Tibial artery (tissue), 4 donors: ENCODE measurements at regions not wholly inside any gene's neighbourhood (a gene's known extent, or its start where the extent isn't known, plus 50 kb on each side); places are given as distances from the start of the nearest gene placed in this dataset.

Source experiments
- DNase-seq, 2 donors: peaks; one replicate each; pipeline ENCODE4 v3.0.0-alpha.2; 2019
- H3K27ac ChIP-seq, 2 donors: fragments of 200-600 bp; sonication (generic) in 1 of 2; 1 replicate in 1 of 2; 2 replicates in 1 of 2; pipeline ENCODE4 v1.5.1; 2018 to 2019; ENCODE audit warnings: mild to moderate bottlenecking in 1 of 2
- H3K27me3 ChIP-seq, 2 donors: fragments of 200-600 bp; sonication (generic) in 1 of 2; one replicate each; pipeline versions ENCODE4 v1.5.1 to v1.6.0; 2016 to 2019
- H3K36me3 ChIP-seq, 3 donors: fragments of 200-600 bp; sonication (generic) in 2 of 3; one replicate each; pipeline ENCODE4 v1.5.1; 2016 to 2019; ENCODE audit warnings: mild to moderate bottlenecking in 2 of 3
- H3K4me1 ChIP-seq, 4 donors: fragments of 200-600 bp; sonication (generic) in 2 of 4; 1 replicate in 3 of 4; 2 replicates in 1 of 4; pipeline ENCODE4 v1.5.1; 2016 to 2019
- H3K4me3 ChIP-seq, 2 donors: fragments of 200-600 bp; sonication (generic) in 1 of 2; 1 replicate in 1 of 2; 2 replicates in 1 of 2; pipeline ENCODE4 v1.5.1; 2018 to 2019; ENCODE audit warnings: mild to moderate bottlenecking in 2 of 2
- H3K9me3 ChIP-seq, 3 donors: fragments of 200-600 bp; sonication (generic) in 1 of 3; one replicate each; pipeline ENCODE4 v1.5.1; 2016 to 2019
- intact Hi-C: fragments of 100-400 bp; cut with DNase I; formaldehyde crosslinking; loops from one replicate; pipeline ENCODE4 v1.15.0; 2023; ENCODE audit warnings: low total_unique reads
- TF ChIP-seq, protein P1 (sequence below), 2 experiments: fragments of 200-600 bp in 1 of 2; fragments of 450-650 bp in 1 of 2; IDR thresholded peaks; one replicate each; pipeline ENCODE4 v1.5.1; 2017 to 2019; ENCODE audit warnings: antibody characterized with exemption in 2 of 2, mild to moderate bottlenecking in 1 of 2, moderate library complexity in 1 of 2

DNA sequence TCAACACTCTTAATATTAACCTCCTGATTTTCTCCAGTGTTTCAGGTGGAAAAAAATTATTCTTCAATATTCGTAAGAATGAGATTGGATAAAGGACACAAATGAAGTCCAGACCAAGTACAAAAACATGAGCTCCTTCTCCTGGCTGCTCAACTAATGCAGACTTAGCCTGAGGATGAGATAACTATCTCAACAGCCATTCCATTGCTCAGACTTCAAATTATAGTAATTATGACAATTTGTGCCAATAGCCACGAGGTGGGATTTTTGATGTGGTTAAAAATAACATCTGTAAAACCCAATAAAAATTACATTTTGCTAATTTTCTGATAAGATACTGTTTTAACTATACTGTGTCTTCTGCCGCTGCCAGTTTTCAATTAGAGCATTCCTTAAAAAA lies 323.6 kb downstream of the SOX2 start:
- TF ChIP-seq, protein P1, sequence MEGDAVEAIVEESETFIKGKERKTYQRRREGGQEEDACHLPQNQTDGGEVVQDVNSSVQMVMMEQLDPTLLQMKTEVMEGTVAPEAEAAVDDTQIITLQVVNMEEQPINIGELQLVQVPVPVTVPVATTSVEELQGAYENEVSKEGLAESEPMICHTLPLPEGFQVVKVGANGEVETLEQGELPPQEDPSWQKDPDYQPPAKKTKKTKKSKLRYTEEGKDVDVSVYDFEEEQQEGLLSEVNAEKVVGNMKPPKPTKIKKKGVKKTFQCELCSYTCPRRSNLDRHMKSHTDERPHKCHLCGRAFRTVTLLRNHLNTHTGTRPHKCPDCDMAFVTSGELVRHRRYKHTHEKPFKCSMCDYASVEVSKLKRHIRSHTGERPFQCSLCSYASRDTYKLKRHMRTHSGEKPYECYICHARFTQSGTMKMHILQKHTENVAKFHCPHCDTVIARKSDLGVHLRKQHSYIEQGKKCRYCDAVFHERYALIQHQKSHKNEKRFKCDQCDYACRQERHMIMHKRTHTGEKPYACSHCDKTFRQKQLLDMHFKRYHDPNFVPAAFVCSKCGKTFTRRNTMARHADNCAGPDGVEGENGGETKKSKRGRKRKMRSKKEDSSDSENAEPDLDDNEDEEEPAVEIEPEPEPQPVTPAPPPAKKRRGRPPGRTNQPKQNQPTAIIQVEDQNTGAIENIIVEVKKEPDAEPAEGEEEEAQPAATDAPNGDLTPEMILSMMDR (IDR thresholded peaks at IDR 0.05), result no peak
- Histone ChIP-seq H3K4me1 (no peaks in the 10 kb centered on the region), H3K4me3 (no peak overlapping the region), H3K36me3 (no peaks in the 10 kb centered on the region), H3K27me3 (no peaks in the 10 kb centered on the region), H3K9me3 (no peaks in the 10 kb centered on the region), H3K27ac (no peak overlapping the region)
- intact Hi-C loops, result no loop called here
- DNase-seq, result no peak

DNA sequence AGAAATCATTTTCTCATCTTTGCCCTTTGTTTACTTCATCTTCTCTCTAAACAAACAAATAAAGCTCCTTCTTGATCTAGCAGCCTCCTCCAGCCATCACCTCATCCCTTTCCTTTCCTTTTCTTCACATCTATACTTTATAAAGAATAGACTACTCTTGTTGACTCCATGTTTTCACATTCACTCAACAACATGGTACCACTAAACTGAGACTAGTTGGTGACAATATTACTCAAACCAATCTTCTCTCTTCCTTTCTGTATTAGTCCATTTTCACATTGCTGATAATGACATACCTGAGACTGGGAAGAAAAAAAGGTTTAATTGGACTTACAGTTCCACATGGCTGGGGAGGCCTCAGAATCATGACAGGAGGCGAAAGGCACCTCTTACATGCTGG lies 324.7 kb downstream of the SOX2 start:
- H3K27ac ChIP-seq, result no peak overlapping the region
- H3K27me3 ChIP-seq, result no peaks in the 10 kb centered on the region
- no peaks in the 10 kb centered on the region for H3K4me1 ChIP-seq
- TF ChIP-seq, protein P1 (IDR thresholded peaks at IDR 0.05), result no peak
- H3K4me3 ChIP-seq, result no peak overlapping the region
- intact Hi-C loops, result no loop called here
- no peaks in the 10 kb centered on the region for H3K36me3 ChIP-seq
- DNase-seq, result no peak
- H3K9me3 ChIP-seq, result no peaks in the 10 kb centered on the region

GRCh38 chr3:182041668-182042291 lies 330.1 kb downstream of the SOX2 start:
- Histone ChIP-seq H3K4me3 (no peak overlapping the region), H3K4me1 (no peaks in the 10 kb centered on the region), H3K27ac (no peak overlapping the region), H3K27me3 (no peaks in the 10 kb centered on the region), H3K9me3 (no peaks in the 10 kb centered on the region), H3K36me3 (no peaks in the 10 kb centered on the region)
- intact Hi-C loops, result no loop called here
- DNase-seq, result no peak
- TF ChIP-seq, protein P1 (IDR thresholded peaks at IDR 0.05), result no peak

DNA sequence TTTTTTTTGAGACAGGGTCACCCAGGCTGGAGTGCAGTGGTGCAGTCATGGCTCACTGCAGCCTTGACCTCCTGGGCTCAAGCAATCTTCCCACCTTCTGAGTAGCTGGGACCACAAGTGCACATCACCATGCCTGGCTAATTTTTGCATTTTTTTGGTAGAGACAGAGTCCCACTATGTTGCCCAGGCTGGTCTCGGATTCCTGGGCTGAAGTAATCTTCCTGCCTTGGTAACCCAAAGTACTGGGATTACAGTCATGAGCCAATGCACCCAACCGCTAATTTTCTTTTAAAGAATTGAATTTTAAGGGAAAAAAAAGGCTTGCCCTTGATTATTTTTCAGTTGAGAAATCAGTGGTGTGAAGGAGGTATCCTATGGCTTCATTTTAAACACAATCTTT lies 334.0 kb downstream of the SOX2 start:
- Histone ChIP-seq H3K4me1 (no peaks in the 10 kb centered on the region), H3K9me3 (no peaks in the 10 kb centered on the region), H3K36me3 (no peaks in the 10 kb centered on the region), H3K27ac (no peak overlapping the region), H3K27me3 (no peaks in the 10 kb centered on the region), H3K4me3 (no peak overlapping the region)
- DNase-seq, result no peak
- TF ChIP-seq, protein P1 (IDR thresholded peaks at IDR 0.05), result no peak
- intact Hi-C loops, result no loop called here

- no peaks in the 10 kb centered on the region for H3K27me3 ChIP-seq
- H3K4me3 ChIP-seq, result no peak overlapping the region
- intact Hi-C loops, result no loop called here
- H3K4me1 ChIP-seq, result no peaks in the 10 kb centered on the region
- no peaks in the 10 kb centered on the region for H3K36me3 ChIP-seq
- DNase-seq, result no peak
- TF ChIP-seq, protein P1 (IDR thresholded peaks at IDR 0.05), result no peak
- H3K9me3 ChIP-seq, result no peaks in the 10 kb centered on the region
- no peak overlapping the region for H3K27ac ChIP-seq
Observed at GRCh38 chr3:182046166-182046764, 334.5 kb downstream of the SOX2 start.
